Fibroblast of villous mesenchyme (primary cell): ENCODE measurements at regions not wholly inside any gene's neighbourhood (a gene's known extent, or its start where the extent isn't known, plus 50 kb on each side); places are given as distances from the start of the nearest gene placed in this dataset.
"Not testable (repeated sequence)": the region's sequence is repeated elsewhere in the genome, so short reads cannot be mapped to it uniquely, and the experiment has no call there.

Source experiments
- DNase-seq: peaks from one replicate; pipeline ENCODE4 v3.0.0-alpha.2; 2010; ENCODE audit warnings: low read depth
- H3K4me3 ChIP-seq: 2 replicates; pipeline ENCODE4 v1.5.1; 2011; ENCODE audit warnings: low read depth, mild to moderate bottlenecking, low read length
- CTCF ChIP-seq: IDR thresholded peaks from 2 replicates; pipeline ENCODE4 v1.5.1; 2012; ENCODE audit warnings: low read depth, mild to moderate bottlenecking, low read length; ENCODE audit not compliant: insufficient read depth

DNA sequence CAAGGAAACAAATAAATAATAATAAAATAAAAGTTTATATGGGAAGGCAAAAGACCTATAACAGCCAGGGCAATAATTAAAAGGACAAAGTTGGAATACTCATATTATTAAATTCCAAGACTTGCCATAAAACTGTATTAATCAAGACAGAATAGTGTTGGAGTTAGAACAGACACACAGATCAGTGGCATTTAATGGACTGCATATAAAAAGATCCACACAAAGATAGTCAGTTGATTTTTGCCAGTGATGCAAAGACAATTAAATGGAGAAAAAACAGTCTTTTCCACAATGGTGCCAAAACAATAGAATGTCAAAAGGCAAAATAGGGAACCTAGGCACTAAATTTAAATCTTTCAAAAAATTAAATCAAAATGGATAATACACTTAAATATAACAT is 587.1 kb upstream of the GRIA3 start:
- no peak for TF ChIP-seq CTCF

DNA sequence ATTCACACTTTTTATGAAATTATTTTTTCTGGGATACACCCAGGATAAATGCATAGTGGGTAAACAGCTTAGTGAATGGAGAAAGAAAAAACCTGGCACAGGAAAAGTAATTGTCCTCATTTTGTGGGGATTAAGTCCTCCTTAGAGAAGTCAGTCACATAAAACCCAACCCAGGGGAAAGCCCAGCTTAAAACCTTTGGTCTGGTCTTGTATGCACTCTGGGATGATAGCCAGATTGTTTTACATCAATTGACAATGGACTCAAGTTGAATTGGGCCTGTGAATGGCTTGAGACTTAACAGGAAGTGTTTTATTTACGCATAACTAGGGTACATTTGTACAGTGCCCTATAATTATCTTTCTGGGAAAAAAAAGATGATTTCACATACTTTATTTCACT is 561.3 kb upstream of the GRIA3 start:
- DNase-seq = no peak
- no peak for TF ChIP-seq CTCF
- no peak overlapping the region for H3K4me3 ChIP-seq

More for the DNA sequence above, 587.1 kb upstream of the GRIA3 start:
- H3K4me3 ChIP-seq = no peak overlapping the region
- no peak for DNase-seq

DNA sequence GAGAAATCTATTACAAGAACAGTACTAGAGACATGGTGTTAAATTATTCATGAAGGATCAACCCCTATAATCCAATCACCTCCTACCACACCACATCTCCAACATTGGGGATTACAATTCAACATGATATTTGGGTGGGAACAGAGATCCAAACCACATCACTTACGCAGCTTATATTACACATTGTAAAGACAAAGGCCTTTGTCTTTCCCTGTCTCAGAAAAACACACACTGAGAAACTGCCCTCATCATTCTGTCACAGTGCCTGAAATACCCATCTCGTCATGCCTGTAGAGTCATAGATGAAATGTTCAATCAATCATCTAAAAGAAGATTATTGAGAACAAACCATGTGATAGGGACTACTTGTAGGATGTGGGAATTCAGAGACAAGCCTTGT is 558.8 kb upstream of the GRIA3 start:
- no peak for TF ChIP-seq CTCF
- H3K4me3 ChIP-seq = no peak overlapping the region
- DNase-seq = no peak

- TF ChIP-seq CTCF = no peak
- H3K4me3 ChIP-seq = no peak overlapping the region
- DNase-seq = peak; percentile 47
Measured at GRCh38 chrX:122625821-122626220, 558.3 kb upstream of the GRIA3 start.

DNA sequence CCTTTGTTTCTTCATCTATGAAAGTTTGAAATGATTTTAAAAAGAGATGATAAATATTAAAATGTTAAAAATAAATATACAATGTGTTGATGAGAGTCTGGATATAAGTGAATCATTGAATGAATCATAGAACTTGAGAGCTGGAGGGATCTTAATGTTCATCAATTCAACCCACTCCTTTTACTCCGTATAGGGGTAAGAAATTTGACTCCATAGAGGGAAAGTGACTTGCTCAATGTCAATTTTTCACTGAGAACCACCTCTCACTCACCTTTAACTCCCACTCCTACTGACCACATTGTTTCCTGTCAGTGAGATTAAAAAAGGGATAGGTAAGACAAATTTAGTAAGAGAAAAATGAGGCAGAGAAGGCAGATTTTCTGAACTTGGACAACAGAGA is 557.2 kb upstream of the GRIA3 start:
- TF ChIP-seq CTCF = no peak
- no peak overlapping the region for H3K4me3 ChIP-seq
- no peak for DNase-seq

DNA sequence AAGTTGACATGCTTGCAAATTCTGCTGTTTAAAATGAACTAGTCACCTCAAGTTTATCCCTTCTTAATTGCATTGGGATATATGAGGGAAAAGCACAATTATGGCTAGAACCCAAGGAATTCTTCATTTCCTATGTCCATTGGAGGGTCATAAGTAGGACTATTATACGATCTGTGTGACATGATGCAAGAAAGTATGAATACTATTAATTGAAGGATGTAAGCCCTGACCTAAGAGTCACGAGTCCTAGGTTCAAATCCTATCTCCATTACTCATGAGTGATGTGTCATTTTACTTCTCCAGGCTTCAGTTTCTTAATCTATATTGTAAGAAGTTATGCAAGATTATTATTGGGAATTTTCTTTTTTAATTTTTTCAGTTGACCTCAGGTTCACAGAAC is 542.9 kb upstream of the GRIA3 start:
- H3K4me3 ChIP-seq = no peak overlapping the region
- no peak for DNase-seq
- no peak for TF ChIP-seq CTCF

- TF ChIP-seq CTCF = no peak
- DNase-seq = no peak
- H3K4me3 ChIP-seq = no peak overlapping the region
Measured at GRCh38 chrX:122641826-122642225, 542.3 kb upstream of the GRIA3 start.

DNA sequence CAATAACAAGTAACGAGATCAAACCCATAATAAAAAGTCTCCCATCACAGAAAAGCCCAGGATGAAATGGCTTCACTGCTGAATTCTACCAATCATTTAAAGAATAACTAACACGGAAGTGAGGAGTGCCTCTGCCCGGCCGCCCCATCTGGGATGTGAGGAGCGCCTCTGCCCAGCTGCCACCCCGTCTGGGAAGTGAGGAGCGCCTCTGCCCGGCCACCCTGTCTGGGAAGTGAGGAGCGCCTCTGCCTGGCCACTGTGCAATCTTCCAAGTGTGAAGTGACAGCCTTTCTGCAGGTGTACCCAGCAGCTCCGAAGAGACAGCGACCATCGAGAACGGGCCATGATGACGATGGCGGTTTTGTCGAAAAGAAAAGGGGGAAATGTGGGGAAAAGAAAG is 528.8 kb upstream of the GRIA3 start:
- not testable (repeated sequence) for H3K4me3 ChIP-seq, DNase-seq
